GM12878 (cell line): ENCODE measurements at regions not wholly inside any gene's neighbourhood (a gene's known extent, or its start where the extent isn't known, plus 50 kb on each side); places are given as distances from the start of the nearest gene placed in this dataset.

Source experiments
- ATAC-seq: fragments of 200-7000 bp; cut with Tn5 transposase; 3 replicates; pipeline ENCODE4 v1.9.1; 2020; ENCODE audit warnings: mild to moderate bottlenecking, moderate library complexity
- BruUV-seq: library from RNA; stranded (reverse); fragments of 400-500 nt; replicated peaks from 2 replicates; lab custom pipeline; 2021; lab: Mats Ljungman, UMichigan
- CTCF ChIA-PET: fragments of 300-600 bp; sonication (Branson Sonifier 250); formaldehyde crosslinking; extraction: SDS; loops from one replicate; lab custom pipeline; 2021; ENCODE audit warnings: inconsistent platforms; lab: Yijun Ruan, JAX
- POLR2A ChIA-PET: fragments of 350-600 bp; formaldehyde crosslinking; extraction: SDS; loops from one replicate; lab custom pipeline; 2021; ENCODE audit warnings: inconsistent platforms; lab: Charles Lee
- RAD21 ChIA-PET: fragments of 300-600 bp; sonication (Branson Sonifier 250); formaldehyde crosslinking; loops from one replicate; lab custom pipeline; 2023; ENCODE audit warnings: antibody characterized with exemption; ENCODE audit not compliant: unreplicated experiment; lab: Charles Lee
- SMC1A ChIA-PET: fragments of 300-600 bp; sonication (Branson Sonifier 250); formaldehyde crosslinking; loops from one replicate; lab custom pipeline; 2023; ENCODE audit not compliant: unreplicated experiment, uncharacterized antibody; lab: Charles Lee
- DNase-seq: peaks from one replicate; pipeline ENCODE4 v3.0.0-alpha.2; 2011; ENCODE audit warnings: low read depth, low spot score
- FAIRE-seq: peaks from 3 replicates; lab custom pipeline; 2011; peaks lifted over from hg19 to GRCh38; lab: Jason Lieb, UNC
- H2AFZ ChIP-seq: 2 replicates; pipeline ENCODE4 v1.6.0; 2011; ENCODE audit warnings: low read depth, low read length, control low read depth; ENCODE audit not compliant: control insufficient read depth
- H3K27ac ChIP-seq: 2 replicates; pipeline ENCODE4 v1.5.1; 2011; ENCODE audit warnings: control low read depth; ENCODE audit not compliant: control insufficient read depth, insufficient read depth
- H3K27me3 ChIP-seq, 2 experiments: replicated peaks in 1 of 2; 2 replicates each; pipeline versions ENCODE4 v1.6.0 to v1.6.1; 2011; ENCODE audit warnings: low read length in 1 of 2; ENCODE audit not compliant: control insufficient read depth in 2 of 2, insufficient read depth in 2 of 2
- H3K36me3 ChIP-seq, 2 experiments: 2 replicates each; pipeline ENCODE4 v1.5.1; 2011; ENCODE audit warnings: low read length in 1 of 2; ENCODE audit not compliant: control insufficient read depth in 2 of 2, insufficient read depth in 2 of 2
- H3K4me1 ChIP-seq: 2 replicates; pipeline ENCODE4 v1.6.1; 2011; ENCODE audit warnings: mild to moderate bottlenecking, low read length, moderate library complexity, mixed read lengths; ENCODE audit not compliant: control insufficient read depth, insufficient read depth
- H3K4me2 ChIP-seq: 2 replicates; pipeline ENCODE4 v1.6.0; 2011; ENCODE audit warnings: control low read depth; ENCODE audit not compliant: control insufficient read depth, insufficient read depth
- H3K4me3 ChIP-seq: fragments of 200-600 bp; sonication (generic); 2 replicates; pipeline ENCODE4 v1.5.1; 2016
- H3K79me2 ChIP-seq: 2 replicates; pipeline ENCODE4 v1.6.0; 2011; ENCODE audit warnings: low read length; ENCODE audit not compliant: control insufficient read depth, insufficient read depth
- H3K9ac ChIP-seq: 2 replicates; pipeline ENCODE4 v1.8.0; 2011; ENCODE audit warnings: low read length, control low read depth, mixed read lengths; ENCODE audit not compliant: control insufficient read depth, insufficient read depth
- H3K9me3 ChIP-seq: replicated peaks from 3 replicates; pipeline ENCODE4 v1.5.1; 2011; ENCODE audit warnings: mild to moderate bottlenecking, low read length; ENCODE audit not compliant: control insufficient read depth, insufficient read depth
- H4K20me1 ChIP-seq: 2 replicates; pipeline ENCODE4 v1.6.0; 2011; ENCODE audit not compliant: control insufficient read depth, insufficient read depth
- GATAD2B ChIP-seq: fragments of 450-650 bp; conservative IDR thresholded peaks from 2 replicates; pipeline ENCODE4 v1.6.1; 2017; ENCODE audit warnings: low read depth, mild to moderate bottlenecking, moderate library complexity
- HCFC1 ChIP-seq: fragments of 150-350 bp; IDR thresholded peaks from 2 replicates; pipeline ENCODE4 v1.6.1; 2014; ENCODE audit warnings: low read length
- HSF1 ChIP-seq: fragments of 150-350 bp; IDR thresholded peaks from 2 replicates; pipeline ENCODE4 v1.6.1; 2014; ENCODE audit warnings: mild to moderate bottlenecking, low read depth, low read length
- MTA3 ChIP-seq: IDR thresholded peaks from 2 replicates; pipeline ENCODE4 v1.6.1; 2012; ENCODE audit warnings: low read length, inconsistent platforms, borderline replicate concordance
- NR2F1 ChIP-seq: fragments of 450-650 bp; conservative IDR thresholded peaks from 2 replicates; pipeline ENCODE4 v1.6.1; 2017; ENCODE audit warnings: mild to moderate bottlenecking
- RBBP5 ChIP-seq: fragments of 200-600 bp; sonication (generic); conservative IDR thresholded peaks from 2 replicates; pipeline ENCODE4 v1.6.1; 2016
- SMAD1 ChIP-seq: fragments of 450-650 bp; IDR thresholded peaks from 2 replicates; pipeline ENCODE4 v1.6.1; 2018; ENCODE audit warnings: mild to moderate bottlenecking, low read depth; ENCODE audit not compliant: partially characterized antibody
- SMC3 ChIP-seq: IDR thresholded peaks from 2 replicates; pipeline ENCODE4 v1.6.1; 2011; ENCODE audit warnings: low read length, improper control_type of control experiment, borderline replicate concordance
- SREBF2 ChIP-seq: IDR thresholded peaks from 2 replicates; pipeline ENCODE4 v1.6.1; 2012; ENCODE audit warnings: mild to moderate bottlenecking, low read length
- TBL1XR1 ChIP-seq: IDR thresholded peaks from 2 replicates; pipeline ENCODE4 v1.6.1; 2012; ENCODE audit warnings: low read depth, low read length, improper control_type of control experiment
- YY1 ChIP-seq: IDR thresholded peaks from 2 replicates; pipeline ENCODE4 v1.6.1; 2011; ENCODE audit warnings: low read depth, mild to moderate bottlenecking, low read length
- ZNF24 ChIP-seq: fragments of 450-650 bp; IDR thresholded peaks from 2 replicates; pipeline ENCODE4 v1.6.1; 2017; ENCODE audit warnings: antibody characterized with exemption, mild to moderate bottlenecking
- in situ Hi-C: fragments of 300-500 bp; cut with MboI; formaldehyde crosslinking; loops from 9 replicates; pipeline ENCODE4 v1.14.3; 2018; ENCODE audit warnings: mixed read lengths
- intact Hi-C: fragments of 100-400 bp; cut with micrococcal nuclease; formaldehyde crosslinking; loops from one replicate; pipeline ENCODE4 v1.14.2; 2022; ENCODE audit not compliant: unreplicated experiment
- TF ChIP-seq, protein P1 (sequence below): IDR thresholded peaks from 2 replicates; pipeline ENCODE4 v1.6.1; 2012; ENCODE audit warnings: improper control_type of control experiment, low read depth, low read length; ENCODE audit not compliant: insufficient replicate concordance
- TF ChIP-seq, protein P2 (sequence below): IDR thresholded peaks from 2 replicates; pipeline ENCODE4 v1.6.1; 2012; ENCODE audit warnings: low read depth, low read length, improper control_type of control experiment

GRCh38 chr2:45120546-45120945 is 111.3 kb upstream of the SIX2 start:
- Histone ChIP-seq H3K4me1 (no peaks in the 10 kb centered on the region), H3K4me3 (no peak overlapping the region), H3K79me2 (no peaks in the 10 kb centered on the region), H3K9me3 (no peaks in the 10 kb centered on the region), H3K27me3 (no peaks in the 10 kb centered on the region), H2AFZ (no peak overlapping the region), H4K20me1 (no peaks in the 10 kb centered on the region), H3K4me2 (no peak overlapping the region), H3K27ac (no peak overlapping the region), H3K9ac (no peak overlapping the region), H3K36me3 (no peaks in the 10 kb centered on the region)
- in situ Hi-C loops = no loop called here
- TF ChIP-seq HSF1 (no peak), SREBF2 (no peak), SMC3 (no peak), ZNF24 (no peak), RBBP5 (no peak), MTA3 (no peak), SMAD1 (no peak), HCFC1 (no peak), YY1 (no peak), NR2F1 (no peak), TBL1XR1 (no peak), GATAD2B (no peak)
- TF ChIP-seq, protein P1, sequence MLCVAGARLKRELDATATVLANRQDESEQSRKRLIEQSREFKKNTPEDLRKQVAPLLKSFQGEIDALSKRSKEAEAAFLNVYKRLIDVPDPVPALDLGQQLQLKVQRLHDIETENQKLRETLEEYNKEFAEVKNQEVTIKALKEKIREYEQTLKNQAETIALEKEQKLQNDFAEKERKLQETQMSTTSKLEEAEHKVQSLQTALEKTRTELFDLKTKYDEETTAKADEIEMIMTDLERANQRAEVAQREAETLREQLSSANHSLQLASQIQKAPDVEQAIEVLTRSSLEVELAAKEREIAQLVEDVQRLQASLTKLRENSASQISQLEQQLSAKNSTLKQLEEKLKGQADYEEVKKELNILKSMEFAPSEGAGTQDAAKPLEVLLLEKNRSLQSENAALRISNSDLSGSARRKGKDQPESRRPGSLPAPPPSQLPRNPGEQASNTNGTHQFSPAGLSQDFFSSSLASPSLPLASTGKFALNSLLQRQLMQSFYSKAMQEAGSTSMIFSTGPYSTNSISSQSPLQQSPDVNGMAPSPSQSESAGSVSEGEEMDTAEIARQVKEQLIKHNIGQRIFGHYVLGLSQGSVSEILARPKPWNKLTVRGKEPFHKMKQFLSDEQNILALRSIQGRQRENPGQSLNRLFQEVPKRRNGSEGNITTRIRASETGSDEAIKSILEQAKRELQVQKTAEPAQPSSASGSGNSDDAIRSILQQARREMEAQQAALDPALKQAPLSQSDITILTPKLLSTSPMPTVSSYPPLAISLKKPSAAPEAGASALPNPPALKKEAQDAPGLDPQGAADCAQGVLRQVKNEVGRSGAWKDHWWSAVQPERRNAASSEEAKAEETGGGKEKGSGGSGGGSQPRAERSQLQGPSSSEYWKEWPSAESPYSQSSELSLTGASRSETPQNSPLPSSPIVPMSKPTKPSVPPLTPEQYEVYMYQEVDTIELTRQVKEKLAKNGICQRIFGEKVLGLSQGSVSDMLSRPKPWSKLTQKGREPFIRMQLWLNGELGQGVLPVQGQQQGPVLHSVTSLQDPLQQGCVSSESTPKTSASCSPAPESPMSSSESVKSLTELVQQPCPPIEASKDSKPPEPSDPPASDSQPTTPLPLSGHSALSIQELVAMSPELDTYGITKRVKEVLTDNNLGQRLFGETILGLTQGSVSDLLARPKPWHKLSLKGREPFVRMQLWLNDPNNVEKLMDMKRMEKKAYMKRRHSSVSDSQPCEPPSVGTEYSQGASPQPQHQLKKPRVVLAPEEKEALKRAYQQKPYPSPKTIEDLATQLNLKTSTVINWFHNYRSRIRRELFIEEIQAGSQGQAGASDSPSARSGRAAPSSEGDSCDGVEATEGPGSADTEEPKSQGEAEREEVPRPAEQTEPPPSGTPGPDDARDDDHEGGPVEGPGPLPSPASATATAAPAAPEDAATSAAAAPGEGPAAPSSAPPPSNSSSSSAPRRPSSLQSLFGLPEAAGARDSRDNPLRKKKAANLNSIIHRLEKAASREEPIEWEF = no peak
- TF ChIP-seq, protein P2, sequence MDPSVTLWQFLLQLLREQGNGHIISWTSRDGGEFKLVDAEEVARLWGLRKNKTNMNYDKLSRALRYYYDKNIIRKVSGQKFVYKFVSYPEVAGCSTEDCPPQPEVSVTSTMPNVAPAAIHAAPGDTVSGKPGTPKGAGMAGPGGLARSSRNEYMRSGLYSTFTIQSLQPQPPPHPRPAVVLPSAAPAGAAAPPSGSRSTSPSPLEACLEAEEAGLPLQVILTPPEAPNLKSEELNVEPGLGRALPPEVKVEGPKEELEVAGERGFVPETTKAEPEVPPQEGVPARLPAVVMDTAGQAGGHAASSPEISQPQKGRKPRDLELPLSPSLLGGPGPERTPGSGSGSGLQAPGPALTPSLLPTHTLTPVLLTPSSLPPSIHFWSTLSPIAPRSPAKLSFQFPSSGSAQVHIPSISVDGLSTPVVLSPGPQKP = no peak
- FAIRE-seq (no peak), DNase-seq (no peak), ATAC-seq (no peak)
- intact Hi-C loops = no loop called here
- SMC1A ChIA-PET = no interaction called here
- BruUV-seq = no TSS peak
- CTCF ChIA-PET = no interaction called here
- RAD21 ChIA-PET = no interaction called here
- POLR2A ChIA-PET = no interaction called here
